ENCODE measurements at regions not wholly inside any gene's neighbourhood (a gene's known extent, or its start where the extent isn't known, plus 50 kb on each side); places are given as distances from the start of the nearest gene placed in this dataset.

GRCh38 chr5:143469125-143469524 lies 65.6 kb upstream of the NR3C1 start:
- no peaks in the 10 kb centered on the region for H3K9me3 ChIP-seq (ENCODE audit: insufficient read depth, low read length)
- H3K4me3 ChIP-seq (ENCODE audit: low read length) = no peak overlapping the region
- TF ChIP-seq EZH2phosphoT487 (IDR thresholded peaks at IDR 0.05; ENCODE audit: low read depth) (no peak), CTCF (IDR thresholded peaks at IDR 0.05; ENCODE audit: low read depth, low read length) (no peak)
- H3K27ac ChIP-seq (ENCODE audit: low read length) = no peak overlapping the region
- no peaks in the 10 kb centered on the region for H4K20me1 ChIP-seq (ENCODE audit: insufficient read depth, low read length)
- H3K9ac ChIP-seq (ENCODE audit: low read length) = no peak overlapping the region
- no peak overlapping the region for H2AFZ ChIP-seq (ENCODE audit: low read depth, low read length)
- no peak overlapping the region for H3K4me2 ChIP-seq (ENCODE audit: low read length)
- H3K4me1 ChIP-seq (ENCODE audit: low read length) = no peaks in the 10 kb centered on the region
- H3K36me3 ChIP-seq (replicated peaks; ENCODE audit: low read depth, low read length) = no peaks in the 10 kb centered on the region
- no peaks in the 10 kb centered on the region for H3K27me3 ChIP-seq (ENCODE audit: low read depth, low read length)
- H3K79me2 ChIP-seq (ENCODE audit: low read length) = no peaks in the 10 kb centered on the region

- Histone ChIP-seq H3K27ac (ENCODE audit: low read length) (no peak overlapping the region), H3K4me2 (ENCODE audit: low read length) (no peak overlapping the region), H3K79me2 (ENCODE audit: low read length) (no peaks in the 10 kb centered on the region), H3K27me3 (ENCODE audit: low read depth, low read length) (no peaks in the 10 kb centered on the region), H3K36me3 (replicated peaks; ENCODE audit: low read depth, low read length) (no peaks in the 10 kb centered on the region), H3K4me3 (ENCODE audit: low read length) (no peak overlapping the region), H3K9me3 (ENCODE audit: insufficient read depth, low read length) (no peaks in the 10 kb centered on the region), H3K9ac (ENCODE audit: low read length) (no peak overlapping the region), H2AFZ (ENCODE audit: low read depth, low read length) (no peak overlapping the region), H3K4me1 (ENCODE audit: low read length) (no peaks in the 10 kb centered on the region), H4K20me1 (ENCODE audit: insufficient read depth, low read length) (no peaks in the 10 kb centered on the region)
- no peak for TF ChIP-seq EZH2phosphoT487 (IDR thresholded peaks at IDR 0.05; ENCODE audit: low read depth)
- no peak for TF ChIP-seq CTCF (IDR thresholded peaks at IDR 0.05; ENCODE audit: low read depth, low read length)
Measured at GRCh38 chr5:143466632-143467031, 63.1 kb upstream of the NR3C1 start.

DNA sequence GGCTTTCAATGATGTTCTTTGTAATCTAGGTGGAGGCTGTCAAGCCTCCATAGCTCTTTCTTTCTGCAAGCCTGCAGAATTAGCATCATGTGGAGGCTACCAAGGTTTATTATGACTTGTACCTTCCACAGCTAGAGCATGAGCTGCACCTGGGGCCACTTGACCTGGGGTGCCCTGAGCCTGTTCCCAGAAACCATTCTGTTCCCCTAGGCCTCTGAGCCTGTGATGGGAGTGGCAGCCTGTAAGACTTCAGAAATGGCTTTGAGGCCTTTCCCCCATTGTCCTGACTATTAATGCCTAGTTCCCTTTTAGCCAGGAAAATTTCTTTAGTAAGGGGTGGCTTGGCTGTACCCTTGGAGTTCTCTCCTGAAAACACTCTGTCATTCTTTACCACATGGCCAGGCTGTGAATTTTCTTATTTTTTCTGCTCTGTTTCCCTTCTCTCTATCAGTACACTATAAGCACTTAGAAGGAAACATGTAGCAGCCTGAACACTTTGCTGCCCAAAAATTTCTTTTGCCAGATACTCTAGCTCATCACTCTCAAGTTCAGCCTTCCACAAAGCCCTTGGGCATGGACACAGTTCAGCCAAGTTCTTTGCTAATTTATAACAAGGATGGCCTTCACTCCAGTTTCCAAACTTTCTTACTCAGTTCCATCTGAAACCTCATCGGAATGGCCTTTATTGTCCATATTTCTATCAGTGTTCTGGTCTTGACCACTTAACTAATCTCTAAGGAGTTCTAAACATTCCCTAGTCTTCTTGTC lies 61.4 kb upstream of the NR3C1 start:
- Histone ChIP-seq H3K4me1 (ENCODE audit: low read length) (no peaks in the 10 kb centered on the region), H4K20me1 (ENCODE audit: insufficient read depth, low read length) (no peaks in the 10 kb centered on the region), H3K27me3 (ENCODE audit: low read depth, low read length) (no peaks in the 10 kb centered on the region), H3K4me2 (ENCODE audit: low read length) (no peak overlapping the region), H3K9me3 (ENCODE audit: insufficient read depth, low read length) (no peaks in the 10 kb centered on the region), H3K9ac (ENCODE audit: low read length) (no peak overlapping the region), H3K27ac (ENCODE audit: low read length) (no peak overlapping the region), H3K79me2 (ENCODE audit: low read length) (no peaks in the 10 kb centered on the region), H3K36me3 (replicated peaks; ENCODE audit: low read depth, low read length) (no peaks in the 10 kb centered on the region), H3K4me3 (ENCODE audit: low read length) (no peak overlapping the region), H2AFZ (ENCODE audit: low read depth, low read length) (no peak overlapping the region)
- no peak for TF ChIP-seq CTCF (IDR thresholded peaks at IDR 0.05; ENCODE audit: low read depth, low read length)
- no peak for TF ChIP-seq EZH2phosphoT487 (IDR thresholded peaks at IDR 0.05; ENCODE audit: low read depth)

GRCh38 chr5:143462431-143462830 lies 58.9 kb upstream of the NR3C1 start:
- Histone ChIP-seq H3K79me2 (ENCODE audit: low read length) (no peaks in the 10 kb centered on the region), H2AFZ (ENCODE audit: low read depth, low read length) (no peak overlapping the region), H3K27ac (ENCODE audit: low read length) (no peak overlapping the region), H3K4me1 (ENCODE audit: low read length) (no peaks in the 10 kb centered on the region), H3K27me3 (ENCODE audit: low read depth, low read length) (no peaks in the 10 kb centered on the region), H3K9me3 (ENCODE audit: insufficient read depth, low read length) (no peaks in the 10 kb centered on the region), H3K4me3 (ENCODE audit: low read length) (no peak overlapping the region), H3K9ac (ENCODE audit: low read length) (no peak overlapping the region), H3K36me3 (replicated peaks; ENCODE audit: low read depth, low read length) (no peaks in the 10 kb centered on the region), H4K20me1 (ENCODE audit: insufficient read depth, low read length) (no peaks in the 10 kb centered on the region), H3K4me2 (ENCODE audit: low read length) (no peak overlapping the region)
- no peak for TF ChIP-seq CTCF (IDR thresholded peaks at IDR 0.05; ENCODE audit: low read depth, low read length)
- TF ChIP-seq EZH2phosphoT487 (IDR thresholded peaks at IDR 0.05; ENCODE audit: low read depth) = no peak
